SU-DHL-6 (cell line): ENCODE measurements at regions not wholly inside any gene's neighbourhood (a gene's known extent, or its start where the extent isn't known, plus 50 kb on each side); places are given as distances from the start of the nearest gene placed in this dataset.

Source experiments
- H2AFZ ChIP-seq: fragments of 200-600 bp; sonication (generic); 2 replicates; pipeline ENCODE4 v1.6.1; 2014; ENCODE audit warnings: low read depth, mild to moderate bottlenecking, moderate library complexity, mixed read lengths, antibody characterized with exemption, low read length; ENCODE audit not compliant: severe bottlenecking
- H3F3A ChIP-seq: fragments of 200-600 bp; shearing (Covaris generic); 2 replicates; pipeline ENCODE4 v1.6.0; 2016; ENCODE audit warnings: antibody characterized with exemption, mild to moderate bottlenecking; ENCODE audit not compliant: insufficient read depth
- H3K27ac ChIP-seq: fragments of 200-600 bp; sonication (generic); 2 replicates; pipeline ENCODE4 v1.5.1; 2016; ENCODE audit warnings: low read depth, mild to moderate bottlenecking, low read length, moderate library complexity, mixed read lengths
- H3K27me3 ChIP-seq: fragments of 200-600 bp; sonication (generic), shearing (Covaris generic); 2 replicates; pipeline ENCODE4 v1.6.0; 2014; ENCODE audit warnings: mild to moderate bottlenecking, low read length
- H3K36me3 ChIP-seq: fragments of 200-600 bp; sonication (generic); 2 replicates; pipeline ENCODE4 v1.6.1; 2014; ENCODE audit warnings: mild to moderate bottlenecking, low read length, mixed read lengths
- H3K4me2 ChIP-seq: fragments of 300-600, 200-600 bp; shearing (Covaris generic), sonication (generic); 2 replicates; pipeline ENCODE4 v1.6.0; 2014; ENCODE audit warnings: low read length, low read depth, mild to moderate bottlenecking; ENCODE audit not compliant: poor library complexity, severe bottlenecking
- H3K4me3 ChIP-seq: fragments of 200-600 bp; sonication (generic); 2 replicates; pipeline ENCODE4 v1.5.1; 2014; ENCODE audit warnings: antibody characterized with exemption, low read length, mild to moderate bottlenecking, mixed read lengths; ENCODE audit not compliant: insufficient read depth, poor library complexity, severe bottlenecking
- H3K79me2 ChIP-seq: fragments of 200-600 bp; sonication (generic); 2 replicates; pipeline ENCODE4 v1.6.1; 2014; ENCODE audit warnings: mild to moderate bottlenecking, low read length, moderate library complexity; ENCODE audit not compliant: insufficient read depth
- H3K9ac ChIP-seq: fragments of 200-600 bp; sonication (generic); 2 replicates; pipeline ENCODE4 v1.7.0; 2014; ENCODE audit warnings: mild to moderate bottlenecking, low read length
- H3K9me2 ChIP-seq: fragments of 200-600 bp; sonication (generic); replicated peaks from 2 replicates; pipeline ENCODE4 v1.6.1; 2014; ENCODE audit warnings: low read length; ENCODE audit not compliant: insufficient read depth
- H3K9me3 ChIP-seq: fragments of 200-600 bp; sonication (generic); 2 replicates; pipeline ENCODE4 v1.6.1; 2014; ENCODE audit warnings: low read length, mixed read lengths; ENCODE audit not compliant: insufficient read depth
- H4K20me1 ChIP-seq: fragments of 200-600 bp; sonication (generic); 2 replicates; pipeline ENCODE4 v1.6.1; 2014; ENCODE audit warnings: low read depth, mild to moderate bottlenecking, antibody characterized with exemption, low read length, moderate library complexity, mixed read lengths
- CTCF ChIP-seq: fragments of 200-600 bp; sonication (generic); IDR thresholded peaks from one replicate; pipeline ENCODE4 v1.5.1; 2017; ENCODE audit warnings: antibody characterized with exemption, mild to moderate bottlenecking, low read length, moderate library complexity; ENCODE audit not compliant: insufficient read depth, poor library complexity, severe bottlenecking
- EZH2phosphoT487 ChIP-seq: fragments of 200-600 bp; sonication (generic), shearing (Covaris generic); conservative IDR thresholded peaks from 2 replicates; pipeline ENCODE4 v1.6.1; 2018; ENCODE audit warnings: mild to moderate bottlenecking, antibody characterized with exemption, low read length, moderate library complexity, mixed read lengths

- Histone ChIP-seq H4K20me1 (no peaks in the 10 kb centered on the region), H2AFZ (no peak overlapping the region), H3K9me3 (no peaks in the 10 kb centered on the region), H3K9me2 (no peaks in the 10 kb centered on the region), H3K27me3 (no peaks in the 10 kb centered on the region), H3K79me2 (no peaks in the 10 kb centered on the region), H3K27ac (no peak overlapping the region), H3K4me3 (no peak overlapping the region), H3K36me3 (no peaks in the 10 kb centered on the region), H3F3A (no peaks in the 10 kb centered on the region), H3K4me2 (no peak overlapping the region), H3K9ac (no peak overlapping the region)
- no peak for TF ChIP-seq CTCF
- no peak for TF ChIP-seq EZH2phosphoT487
These were observed 146.1 kb downstream of the IRF8 start for GRCh38 chr16:86044881-86045590.

DNA sequence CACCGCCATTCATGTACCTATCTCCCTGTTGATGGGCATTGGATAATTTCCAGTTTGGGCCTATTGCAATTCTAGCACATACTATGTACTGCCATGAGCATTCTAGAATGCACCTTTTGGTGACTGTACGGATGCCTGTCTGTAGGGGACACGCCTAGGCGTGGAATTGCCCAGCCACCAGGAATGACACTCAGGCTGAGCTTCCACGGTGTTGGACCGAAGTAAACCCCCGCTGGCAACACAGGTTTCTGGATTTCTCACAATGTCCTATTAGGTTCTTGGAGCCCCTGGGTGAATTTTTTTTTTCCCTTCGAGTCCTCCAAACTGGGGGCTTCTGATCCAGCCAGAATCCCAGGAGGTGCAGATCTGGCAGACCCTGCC is 146.6 kb downstream of the IRF8 start:
- H3F3A ChIP-seq, result no peaks in the 10 kb centered on the region
- H3K9ac ChIP-seq, result no peak overlapping the region
- H4K20me1 ChIP-seq, result no peaks in the 10 kb centered on the region
- H3K9me3 ChIP-seq, result no peaks in the 10 kb centered on the region
- no peak overlapping the region for H3K27ac ChIP-seq
- no peak overlapping the region for H2AFZ ChIP-seq
- H3K4me2 ChIP-seq, result no peak overlapping the region
- no peaks in the 10 kb centered on the region for H3K79me2 ChIP-seq
- no peak overlapping the region for H3K4me3 ChIP-seq
- H3K27me3 ChIP-seq, result no peaks in the 10 kb centered on the region
- no peaks in the 10 kb centered on the region for H3K36me3 ChIP-seq
- no peak for TF ChIP-seq CTCF
- TF ChIP-seq EZH2phosphoT487, result no peak
- no peaks in the 10 kb centered on the region for H3K9me2 ChIP-seq

DNA sequence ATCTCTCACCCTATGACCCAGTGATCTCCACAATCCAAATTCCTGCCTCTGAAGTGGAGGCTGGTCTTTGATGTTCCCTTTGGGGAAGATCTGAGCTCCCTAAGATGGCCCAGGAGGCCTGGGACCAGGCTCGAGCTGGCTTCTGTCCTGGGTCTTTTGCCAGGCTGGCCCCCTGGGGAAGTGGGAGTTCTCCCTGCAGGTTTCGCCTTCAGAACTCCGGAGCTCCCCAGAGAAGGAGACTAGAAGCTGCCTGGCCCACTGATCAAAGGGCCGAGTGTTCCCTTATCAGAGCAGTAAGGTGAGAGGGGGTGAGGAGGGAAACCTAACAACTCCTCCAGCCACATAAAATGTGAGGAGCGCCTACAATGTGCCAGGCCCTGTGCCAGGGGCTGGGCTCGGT is 147.1 kb downstream of the IRF8 start:
- Histone ChIP-seq H3K9ac (no peak overlapping the region), H3K27ac (no peak overlapping the region)

More for the DNA sequence above, 147.1 kb downstream of the IRF8 start:
- Histone ChIP-seq H3K27me3 (no peaks in the 10 kb centered on the region), H3K36me3 (no peaks in the 10 kb centered on the region), H3K4me3 (no peak overlapping the region), H3K9me3 (no peaks in the 10 kb centered on the region), H2AFZ (no peak overlapping the region), H4K20me1 (no peaks in the 10 kb centered on the region), H3K4me2 (no peak overlapping the region), H3K79me2 (no peaks in the 10 kb centered on the region), H3F3A (no peaks in the 10 kb centered on the region), H3K9me2 (no peaks in the 10 kb centered on the region)
- TF ChIP-seq CTCF, result no peak
- no peak for TF ChIP-seq EZH2phosphoT487
